Ishikawa (cell line): ENCODE measurements at regions not wholly inside any gene's neighbourhood (a gene's known extent, or its start where the extent isn't known, plus 50 kb on each side); places are given as distances from the start of the nearest gene placed in this dataset.

ENCODE experiments used
- CEBPB ChIP-seq: IDR thresholded peaks from 2 replicates; pipeline ENCODE4 v1.6.1; 2012
- CREB1 ChIP-seq: IDR thresholded peaks from 2 replicates; pipeline ENCODE4 v1.6.1; 2012; ENCODE audit warnings: low read depth
- EGR1 ChIP-seq: IDR thresholded peaks from 2 replicates; pipeline ENCODE4 v1.6.1; 2012
- EP300 ChIP-seq: IDR thresholded peaks from 2 replicates; pipeline ENCODE4 v1.6.1; 2012; ENCODE audit warnings: borderline replicate concordance
- FOXM1 ChIP-seq: IDR thresholded peaks from 2 replicates; pipeline ENCODE4 v1.6.1; 2012; ENCODE audit warnings: low read depth, borderline replicate concordance
- NFIC ChIP-seq: IDR thresholded peaks from 2 replicates; pipeline ENCODE4 v1.6.1; 2012
- RAD21 ChIP-seq: IDR thresholded peaks from 2 replicates; pipeline ENCODE4 v1.6.1; 2012; ENCODE audit warnings: low read depth
- TAF1 ChIP-seq: IDR thresholded peaks from 2 replicates; pipeline ENCODE4 v1.6.1; 2012; ENCODE audit warnings: low read depth, mild to moderate bottlenecking
- TCF12 ChIP-seq: IDR thresholded peaks from 2 replicates; pipeline ENCODE4 v1.6.1; 2012; ENCODE audit warnings: low read depth
- TEAD4 ChIP-seq: IDR thresholded peaks from 2 replicates; pipeline ENCODE4 v1.6.1; 2012
- YY1 ChIP-seq: IDR thresholded peaks from 2 replicates; pipeline ENCODE4 v1.6.1; 2012; ENCODE audit warnings: low read depth
- ZBTB7A ChIP-seq: IDR thresholded peaks from 2 replicates; pipeline ENCODE4 v1.6.1; 2012; ENCODE audit warnings: low read depth
- TF ChIP-seq, protein P1 (sequence below): IDR thresholded peaks from 2 replicates; pipeline ENCODE4 v1.6.1; 2012
- TF ChIP-seq, protein P2 (sequence below): IDR thresholded peaks from 2 replicates; pipeline ENCODE4 v1.6.1; 2012; ENCODE audit warnings: low read depth, mild to moderate bottlenecking
- TF ChIP-seq, protein P3 (sequence below): IDR thresholded peaks from 2 replicates; pipeline ENCODE4 v1.6.1; 2012

DNA sequence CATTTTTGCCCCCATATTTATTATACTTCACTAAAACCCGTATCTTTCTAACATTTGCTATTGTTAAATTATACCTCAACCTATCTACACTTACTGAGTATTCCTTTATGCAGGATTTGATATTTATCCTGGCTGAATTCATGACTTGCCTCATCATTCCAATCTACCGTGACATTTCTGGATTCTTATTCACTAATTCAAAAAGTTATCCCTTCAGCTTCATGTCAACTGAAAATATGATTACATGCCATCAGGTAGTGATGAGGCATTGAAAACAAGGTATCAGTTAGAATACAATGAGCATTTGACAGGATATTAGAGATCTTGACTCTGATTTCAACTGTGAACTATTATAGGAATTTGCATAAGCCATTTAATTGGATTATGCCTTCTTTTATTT, 2171.9 kb upstream of the WWC1 start:
- TF ChIP-seq CEBPB, result no peak
- no peak for TF ChIP-seq FOXM1
- no peak for TF ChIP-seq EP300
- TF ChIP-seq, protein P1, sequence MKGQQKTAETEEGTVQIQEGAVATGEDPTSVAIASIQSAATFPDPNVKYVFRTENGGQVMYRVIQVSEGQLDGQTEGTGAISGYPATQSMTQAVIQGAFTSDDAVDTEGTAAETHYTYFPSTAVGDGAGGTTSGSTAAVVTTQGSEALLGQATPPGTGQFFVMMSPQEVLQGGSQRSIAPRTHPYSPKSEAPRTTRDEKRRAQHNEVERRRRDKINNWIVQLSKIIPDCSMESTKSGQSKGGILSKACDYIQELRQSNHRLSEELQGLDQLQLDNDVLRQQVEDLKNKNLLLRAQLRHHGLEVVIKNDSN, result no peak

DNA sequence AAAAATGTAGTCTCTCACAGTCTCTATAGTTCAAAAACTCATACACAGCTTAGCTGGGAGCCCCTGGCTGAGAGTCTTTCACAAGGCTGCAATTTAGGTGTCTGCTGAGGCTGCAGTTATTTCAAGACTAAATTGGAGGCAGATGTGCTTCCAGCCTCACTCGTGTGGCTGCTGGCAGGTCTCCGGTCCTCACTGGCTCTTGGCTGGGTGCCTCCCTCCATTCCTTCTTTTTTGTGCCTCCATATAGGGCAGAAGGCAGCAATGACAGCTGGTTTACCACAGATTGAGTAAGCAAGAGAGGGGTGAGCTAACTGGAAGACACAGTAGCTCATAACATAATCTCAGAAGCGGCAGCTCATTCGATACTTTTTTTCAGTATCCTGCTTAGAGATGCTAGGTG, 2167.7 kb upstream of the WWC1 start:
- TF ChIP-seq, protein P2, sequence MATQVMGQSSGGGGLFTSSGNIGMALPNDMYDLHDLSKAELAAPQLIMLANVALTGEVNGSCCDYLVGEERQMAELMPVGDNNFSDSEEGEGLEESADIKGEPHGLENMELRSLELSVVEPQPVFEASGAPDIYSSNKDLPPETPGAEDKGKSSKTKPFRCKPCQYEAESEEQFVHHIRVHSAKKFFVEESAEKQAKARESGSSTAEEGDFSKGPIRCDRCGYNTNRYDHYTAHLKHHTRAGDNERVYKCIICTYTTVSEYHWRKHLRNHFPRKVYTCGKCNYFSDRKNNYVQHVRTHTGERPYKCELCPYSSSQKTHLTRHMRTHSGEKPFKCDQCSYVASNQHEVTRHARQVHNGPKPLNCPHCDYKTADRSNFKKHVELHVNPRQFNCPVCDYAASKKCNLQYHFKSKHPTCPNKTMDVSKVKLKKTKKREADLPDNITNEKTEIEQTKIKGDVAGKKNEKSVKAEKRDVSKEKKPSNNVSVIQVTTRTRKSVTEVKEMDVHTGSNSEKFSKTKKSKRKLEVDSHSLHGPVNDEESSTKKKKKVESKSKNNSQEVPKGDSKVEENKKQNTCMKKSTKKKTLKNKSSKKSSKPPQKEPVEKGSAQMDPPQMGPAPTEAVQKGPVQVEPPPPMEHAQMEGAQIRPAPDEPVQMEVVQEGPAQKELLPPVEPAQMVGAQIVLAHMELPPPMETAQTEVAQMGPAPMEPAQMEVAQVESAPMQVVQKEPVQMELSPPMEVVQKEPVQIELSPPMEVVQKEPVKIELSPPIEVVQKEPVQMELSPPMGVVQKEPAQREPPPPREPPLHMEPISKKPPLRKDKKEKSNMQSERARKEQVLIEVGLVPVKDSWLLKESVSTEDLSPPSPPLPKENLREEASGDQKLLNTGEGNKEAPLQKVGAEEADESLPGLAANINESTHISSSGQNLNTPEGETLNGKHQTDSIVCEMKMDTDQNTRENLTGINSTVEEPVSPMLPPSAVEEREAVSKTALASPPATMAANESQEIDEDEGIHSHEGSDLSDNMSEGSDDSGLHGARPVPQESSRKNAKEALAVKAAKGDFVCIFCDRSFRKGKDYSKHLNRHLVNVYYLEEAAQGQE, result no peak
- TF ChIP-seq TCF12 (no peak), RAD21 (no peak), NFIC (no peak), TAF1 (no peak), EP300 (no peak), YY1 (no peak)

DNA sequence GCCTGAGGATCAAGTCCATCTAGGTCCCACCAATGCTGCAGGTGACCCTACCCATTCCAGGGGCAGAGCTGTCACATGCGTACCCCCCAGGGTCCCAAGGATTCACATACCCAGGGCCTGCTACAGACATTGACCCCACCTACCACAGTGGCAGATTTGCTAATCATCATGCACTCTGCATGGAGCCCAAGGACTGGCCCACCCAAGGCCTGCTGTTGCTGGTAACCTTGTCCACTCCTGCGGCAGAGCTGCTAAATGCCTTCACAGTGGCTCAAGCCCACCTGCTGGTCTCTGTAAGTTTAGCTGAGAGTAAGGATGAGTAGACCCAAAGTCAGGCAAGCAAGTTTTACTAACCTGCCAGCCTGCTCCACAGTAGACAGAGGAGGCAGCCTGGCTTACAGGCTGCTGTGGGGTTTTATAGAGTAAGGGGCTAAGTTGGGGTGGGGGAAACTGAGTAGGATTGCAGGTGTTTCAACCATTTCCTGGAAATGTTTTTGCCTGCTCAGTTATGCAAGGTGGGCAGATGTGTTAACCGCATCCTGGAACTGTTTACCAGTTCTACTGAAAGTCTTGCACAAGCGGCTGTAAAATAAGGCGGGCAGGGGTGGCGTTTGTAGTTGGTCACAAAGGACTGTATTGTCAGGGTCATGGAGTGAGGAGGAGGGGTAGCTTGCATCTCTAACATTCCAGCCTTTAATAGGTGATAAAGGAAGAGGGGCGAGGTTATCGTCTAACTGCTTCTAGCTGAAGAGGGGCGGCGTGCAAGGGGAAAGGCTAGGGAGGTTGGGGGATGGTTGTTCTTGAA, 2163.5 kb upstream of the WWC1 start:
- TF ChIP-seq CEBPB (no peak), NFIC (no peak), CREB1 (no peak), EGR1 (no peak), YY1 (no peak), TCF12 (no peak), RAD21 (no peak), ZBTB7A (no peak), TAF1 (no peak), FOXM1 (no peak), EP300 (no peak), TEAD4 (no peak)
- TF ChIP-seq, protein P2, result no peak
- TF ChIP-seq, protein P3, sequence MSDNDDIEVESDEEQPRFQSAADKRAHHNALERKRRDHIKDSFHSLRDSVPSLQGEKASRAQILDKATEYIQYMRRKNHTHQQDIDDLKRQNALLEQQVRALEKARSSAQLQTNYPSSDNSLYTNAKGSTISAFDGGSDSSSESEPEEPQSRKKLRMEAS, result no peak
- TF ChIP-seq, protein P1, result no peak

DNA sequence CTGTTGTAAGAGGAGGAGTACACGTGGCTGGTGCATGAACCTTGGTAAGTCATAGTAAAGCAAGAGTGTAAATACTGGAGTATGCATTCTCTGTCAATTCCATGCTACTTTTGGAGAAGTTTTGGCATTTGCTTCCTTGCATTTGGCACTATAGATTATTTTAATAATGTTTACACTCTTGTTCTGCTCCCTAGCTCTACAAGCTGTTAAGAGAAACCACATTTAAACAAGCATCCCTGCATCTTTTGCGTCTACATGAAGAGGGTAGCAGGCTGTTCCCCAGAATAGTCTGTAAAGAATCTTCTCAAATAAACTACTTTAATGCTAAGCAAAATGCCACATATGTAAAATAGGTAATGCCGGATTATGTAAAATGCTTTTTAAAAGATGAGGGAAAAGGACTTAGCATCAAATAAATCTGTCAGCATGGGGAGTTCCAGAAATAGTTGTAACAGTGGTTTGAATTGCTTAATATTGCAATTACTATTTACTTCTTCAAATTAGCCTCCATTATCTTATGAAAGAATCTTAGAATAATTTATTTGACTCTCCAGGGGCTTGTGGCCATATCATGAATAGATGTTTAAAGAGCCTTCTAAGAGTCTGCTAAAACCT, 2127.3 kb upstream of the WWC1 start:
- no peak for TF ChIP-seq ZBTB7A
- TF ChIP-seq EGR1, result no peak
- TF ChIP-seq TCF12, result no peak
- TF ChIP-seq, protein P2, result no peak
- TF ChIP-seq TEAD4, result no peak
- TF ChIP-seq, protein P3, result no peak
- TF ChIP-seq, protein P1, result no peak
- no peak for TF ChIP-seq CEBPB
- no peak for TF ChIP-seq CREB1
- no peak for TF ChIP-seq EP300
